ENCODE measurements at regions not wholly inside any gene's neighbourhood (a gene's known extent, or its start where the extent isn't known, plus 50 kb on each side); places are given as distances from the start of the nearest gene placed in this dataset.

- TF ChIP-seq CTCF (IDR thresholded peaks at IDR 0.05) = no peak
- no peak for TF ChIP-seq POLR2A (IDR thresholded peaks at IDR 0.05)
- TF ChIP-seq EP300 (IDR thresholded peaks at IDR 0.05) = no peak
- TF ChIP-seq POLR2AphosphoS5 (IDR thresholded peaks at IDR 0.05) = no peak
Observed at GRCh38 chr6:19492636-19493405, 344.3 kb upstream of the ID4 start.

All from sigmoid colon (tissue), 4 donors.